ENCODE measurements at regions not wholly inside any gene's neighbourhood (a gene's known extent, or its start where the extent isn't known, plus 50 kb on each side); places are given as distances from the start of the nearest gene placed in this dataset.

- TF ChIP-seq ZNF518A (tag by site-specific recombination; conservative IDR thresholded peaks at IDR 0.05; ENCODE audit: low read depth) = no peak
- TF ChIP-seq ZFP69B (tag by site-specific recombination; IDR thresholded peaks at IDR 0.05) = no peak
These were observed 52.2 kb upstream of the COCH start (continued) for GRCh38 chr14:30822080-30822571.
